ENCODE measurements at regions not wholly inside any gene's neighbourhood (a gene's known extent, or its start where the extent isn't known, plus 50 kb on each side); places are given as distances from the start of the nearest gene placed in this dataset.
"Not testable (repeated sequence)": the region's sequence is repeated elsewhere in the genome, so short reads cannot be mapped to it uniquely, and the experiment has no call there.

GRCh38 chr5:103774721-103775120, 212.1 kb upstream of the NUDT12 start:
- DNase-seq (ENCODE audit: low spot score), result no peak

- no peak for DNase-seq (ENCODE audit: low spot score)
These were observed 209.7 kb upstream of the NUDT12 start for GRCh38 chr5:103772248-103772647.

GRCh38 chr5:103764403-103764802, 201.8 kb upstream of the NUDT12 start:
- no peak for DNase-seq (ENCODE audit: low spot score)

- DNase-seq (ENCODE audit: low spot score), result no peak
These were observed 196.4 kb upstream of the NUDT12 start for GRCh38 chr5:103758996-103759395.

GRCh38 chr5:103755974-103756373, 193.4 kb upstream of the NUDT12 start:
- DNase-seq (ENCODE audit: low spot score), result no peak

GRCh38 chr5:103745353-103746065, 182.9 kb upstream of the NUDT12 start:
- DNase-seq (ENCODE audit: low spot score), result no peak

- no peak for DNase-seq (ENCODE audit: low spot score)
These were observed 181.6 kb upstream of the NUDT12 start for GRCh38 chr5:103744159-103744558.

GRCh38 chr5:103743421-103743820, 180.8 kb upstream of the NUDT12 start:
- DNase-seq (ENCODE audit: low spot score), result no peak

GRCh38 chr5:103741984-103742383, 179.4 kb upstream of the NUDT12 start:
- no peak for DNase-seq (ENCODE audit: low spot score)

- DNase-seq (ENCODE audit: low spot score), result not testable (repeated sequence)
These were observed 173.8 kb upstream of the NUDT12 start for GRCh38 chr5:103736343-103736742.

- DNase-seq (ENCODE audit: low spot score), result no peak
These were observed 161.7 kb upstream of the NUDT12 start for GRCh38 chr5:103724271-103724670.

GRCh38 chr5:103721183-103721582, 158.6 kb upstream of the NUDT12 start:
- no peak for DNase-seq (ENCODE audit: low spot score)

- DNase-seq (ENCODE audit: low spot score), result no peak
These were observed 155.5 kb upstream of the NUDT12 start for GRCh38 chr5:103718108-103718507.

- DNase-seq (ENCODE audit: low spot score), result no peak
These were observed 146.0 kb upstream of the NUDT12 start for GRCh38 chr5:103708601-103709000.

GRCh38 chr5:103706939-103707682, 144.5 kb upstream of the NUDT12 start:
- DNase-seq (ENCODE audit: low spot score), result no peak

GRCh38 chr5:103703617-103704016, 141.0 kb upstream of the NUDT12 start:
- no peak for DNase-seq (ENCODE audit: low spot score)

- no peak for DNase-seq (ENCODE audit: low spot score)
These were observed 130.9 kb upstream of the NUDT12 start for GRCh38 chr5:103693517-103693916.

GRCh38 chr5:103690676-103691075, 128.1 kb upstream of the NUDT12 start:
- no peak for DNase-seq (ENCODE audit: low spot score)

- DNase-seq (ENCODE audit: low spot score), result no peak
These were observed 117.3 kb upstream of the NUDT12 start for GRCh38 chr5:103679873-103680272.

- DNase-seq (ENCODE audit: low spot score), result not testable (repeated sequence)
These were observed 113.6 kb upstream of the NUDT12 start for GRCh38 chr5:103676198-103676597.

- no peak for DNase-seq (ENCODE audit: low spot score)
These were observed 112.2 kb upstream of the NUDT12 start for GRCh38 chr5:103674739-103675138.

- DNase-seq (ENCODE audit: low spot score), result no peak
These were observed 111.7 kb upstream of the NUDT12 start for GRCh38 chr5:103674251-103674650.

- DNase-seq (ENCODE audit: low spot score), result no peak
These were observed 107.0 kb upstream of the NUDT12 start for GRCh38 chr5:103669615-103670014.
